ENCODE measurements at regions not wholly inside any gene's neighbourhood (a gene's known extent, or its start where the extent isn't known, plus 50 kb on each side); places are given as distances from the start of the nearest gene placed in this dataset.

DNA sequence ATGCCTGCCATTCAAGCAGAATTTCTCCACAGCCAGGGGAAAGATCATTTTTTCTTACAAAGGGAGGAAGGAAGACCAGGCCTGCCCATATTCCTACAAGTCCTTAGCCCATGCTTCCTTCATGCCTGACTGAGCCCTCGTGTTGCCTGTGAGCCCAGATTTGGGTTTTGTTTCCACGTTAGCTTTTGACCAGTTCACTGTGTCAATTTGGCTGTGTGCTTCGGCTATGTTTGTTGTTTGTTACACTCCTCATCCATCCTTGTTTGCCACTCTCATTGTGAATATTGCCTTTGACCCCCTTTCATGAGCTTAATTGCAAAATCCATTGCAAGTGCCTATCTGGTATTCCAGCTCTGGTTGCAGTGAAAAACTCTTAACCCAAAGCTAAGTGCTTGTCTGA lies 84.7 kb upstream of the RIOK2 start:
- no peaks in the 10 kb centered on the region for H3F3A ChIP-seq (ENCODE audit: insufficient read depth, low read length, poor library complexity, severe bottlenecking)
- H3K4me2 ChIP-seq (ENCODE audit: low read length), result no peak overlapping the region
- H4K20me1 ChIP-seq (ENCODE audit: insufficient read depth), result no peaks in the 10 kb centered on the region
- no peaks in the 10 kb centered on the region for H3K9me3 ChIP-seq (ENCODE audit: low read length)
- H3K36me3 ChIP-seq (ENCODE audit: insufficient read depth, low read length), result no peaks in the 10 kb centered on the region
- no peak overlapping the region for H3K9ac ChIP-seq (ENCODE audit: low read length)
- no peaks in the 10 kb centered on the region for H3K79me2 ChIP-seq (replicated peaks; ENCODE audit: insufficient read depth, low read length)
- no peak overlapping the region for H3K27ac ChIP-seq (ENCODE audit: low read length)
- TF ChIP-seq, protein P1, sequence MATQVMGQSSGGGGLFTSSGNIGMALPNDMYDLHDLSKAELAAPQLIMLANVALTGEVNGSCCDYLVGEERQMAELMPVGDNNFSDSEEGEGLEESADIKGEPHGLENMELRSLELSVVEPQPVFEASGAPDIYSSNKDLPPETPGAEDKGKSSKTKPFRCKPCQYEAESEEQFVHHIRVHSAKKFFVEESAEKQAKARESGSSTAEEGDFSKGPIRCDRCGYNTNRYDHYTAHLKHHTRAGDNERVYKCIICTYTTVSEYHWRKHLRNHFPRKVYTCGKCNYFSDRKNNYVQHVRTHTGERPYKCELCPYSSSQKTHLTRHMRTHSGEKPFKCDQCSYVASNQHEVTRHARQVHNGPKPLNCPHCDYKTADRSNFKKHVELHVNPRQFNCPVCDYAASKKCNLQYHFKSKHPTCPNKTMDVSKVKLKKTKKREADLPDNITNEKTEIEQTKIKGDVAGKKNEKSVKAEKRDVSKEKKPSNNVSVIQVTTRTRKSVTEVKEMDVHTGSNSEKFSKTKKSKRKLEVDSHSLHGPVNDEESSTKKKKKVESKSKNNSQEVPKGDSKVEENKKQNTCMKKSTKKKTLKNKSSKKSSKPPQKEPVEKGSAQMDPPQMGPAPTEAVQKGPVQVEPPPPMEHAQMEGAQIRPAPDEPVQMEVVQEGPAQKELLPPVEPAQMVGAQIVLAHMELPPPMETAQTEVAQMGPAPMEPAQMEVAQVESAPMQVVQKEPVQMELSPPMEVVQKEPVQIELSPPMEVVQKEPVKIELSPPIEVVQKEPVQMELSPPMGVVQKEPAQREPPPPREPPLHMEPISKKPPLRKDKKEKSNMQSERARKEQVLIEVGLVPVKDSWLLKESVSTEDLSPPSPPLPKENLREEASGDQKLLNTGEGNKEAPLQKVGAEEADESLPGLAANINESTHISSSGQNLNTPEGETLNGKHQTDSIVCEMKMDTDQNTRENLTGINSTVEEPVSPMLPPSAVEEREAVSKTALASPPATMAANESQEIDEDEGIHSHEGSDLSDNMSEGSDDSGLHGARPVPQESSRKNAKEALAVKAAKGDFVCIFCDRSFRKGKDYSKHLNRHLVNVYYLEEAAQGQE (IDR thresholded peaks at IDR 0.05; ENCODE audit: borderline replicate concordance), result no peak
- TF ChIP-seq RAD21 (conservative IDR thresholded peaks at IDR 0.05) (no peak), MXI1 (conservative IDR thresholded peaks at IDR 0.05; ENCODE audit: poor library complexity, severe bottlenecking) (no peak), EP300 (conservative IDR thresholded peaks at IDR 0.05; ENCODE audit: poor library complexity, severe bottlenecking) (no peak), SMC3 (conservative IDR thresholded peaks at IDR 0.05; ENCODE audit: poor library complexity) (no peak), EZH2 (IDR thresholded peaks at IDR 0.05; ENCODE audit: borderline replicate concordance, insufficient read depth, low read length, poor library complexity, severe bottlenecking) (no peak)
- H3K9me2 ChIP-seq (ENCODE audit: insufficient read depth, low read length), result no peaks in the 10 kb centered on the region
- no peaks in the 10 kb centered on the region for H3K27me3 ChIP-seq (ENCODE audit: insufficient read depth, low read depth, low read length)
- no peak overlapping the region for H2AFZ ChIP-seq (ENCODE audit: low read depth, low read length)
- no peak overlapping the region for H3K4me3 ChIP-seq (ENCODE audit: low read length)

DNA sequence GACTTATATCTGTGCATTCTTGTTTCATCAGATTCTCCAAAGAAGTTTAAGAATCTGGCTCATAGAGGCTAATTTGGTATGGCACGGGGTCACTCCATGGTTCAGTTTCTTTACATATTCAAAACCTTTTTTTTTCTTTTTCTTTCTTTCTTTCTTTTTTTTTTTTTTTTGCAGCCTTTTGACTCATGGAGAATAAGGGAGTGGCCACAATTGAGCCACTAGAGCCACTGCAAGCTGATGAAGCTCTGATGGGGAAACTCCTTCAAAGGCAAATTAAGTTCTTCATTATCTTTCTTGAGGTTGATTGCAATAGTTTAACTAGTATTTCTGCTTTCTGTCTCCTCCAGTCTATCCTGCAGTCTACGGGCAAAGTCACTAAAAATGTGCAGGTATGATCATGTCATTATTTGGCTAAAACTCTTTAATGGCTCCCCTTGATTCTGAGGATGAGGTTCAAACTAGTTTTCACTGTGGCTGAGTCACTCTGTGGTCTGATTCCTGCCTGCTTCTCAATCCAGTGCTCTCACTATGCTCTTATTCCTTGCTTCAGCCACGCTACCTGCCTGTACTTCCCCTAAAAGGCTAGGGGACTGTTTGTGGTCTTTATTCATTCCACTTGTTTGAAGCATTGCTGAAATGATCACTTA lies 93.5 kb upstream of the RIOK2 start:
- no peak overlapping the region for H3K27ac ChIP-seq (ENCODE audit: low read length)
- H3K79me2 ChIP-seq (replicated peaks; ENCODE audit: insufficient read depth, low read length), result no peaks in the 10 kb centered on the region
- no peaks in the 10 kb centered on the region for H3F3A ChIP-seq (ENCODE audit: insufficient read depth, low read length, poor library complexity, severe bottlenecking)
- no peaks in the 10 kb centered on the region for H3K9me2 ChIP-seq (ENCODE audit: insufficient read depth, low read length)
- no peaks in the 10 kb centered on the region for H4K20me1 ChIP-seq (ENCODE audit: insufficient read depth)
- TF ChIP-seq SMC3 (conservative IDR thresholded peaks at IDR 0.05; ENCODE audit: poor library complexity) (no peak), RAD21 (conservative IDR thresholded peaks at IDR 0.05) (no peak), EP300 (conservative IDR thresholded peaks at IDR 0.05; ENCODE audit: poor library complexity, severe bottlenecking) (no peak), MXI1 (conservative IDR thresholded peaks at IDR 0.05; ENCODE audit: poor library complexity, severe bottlenecking) (no peak), POLR2AphosphoS5 (IDR thresholded peaks at IDR 0.05) (no peak), TAF1 (IDR thresholded peaks at IDR 0.05; ENCODE audit: low read depth) (no peak)
- TF ChIP-seq, protein P2, sequence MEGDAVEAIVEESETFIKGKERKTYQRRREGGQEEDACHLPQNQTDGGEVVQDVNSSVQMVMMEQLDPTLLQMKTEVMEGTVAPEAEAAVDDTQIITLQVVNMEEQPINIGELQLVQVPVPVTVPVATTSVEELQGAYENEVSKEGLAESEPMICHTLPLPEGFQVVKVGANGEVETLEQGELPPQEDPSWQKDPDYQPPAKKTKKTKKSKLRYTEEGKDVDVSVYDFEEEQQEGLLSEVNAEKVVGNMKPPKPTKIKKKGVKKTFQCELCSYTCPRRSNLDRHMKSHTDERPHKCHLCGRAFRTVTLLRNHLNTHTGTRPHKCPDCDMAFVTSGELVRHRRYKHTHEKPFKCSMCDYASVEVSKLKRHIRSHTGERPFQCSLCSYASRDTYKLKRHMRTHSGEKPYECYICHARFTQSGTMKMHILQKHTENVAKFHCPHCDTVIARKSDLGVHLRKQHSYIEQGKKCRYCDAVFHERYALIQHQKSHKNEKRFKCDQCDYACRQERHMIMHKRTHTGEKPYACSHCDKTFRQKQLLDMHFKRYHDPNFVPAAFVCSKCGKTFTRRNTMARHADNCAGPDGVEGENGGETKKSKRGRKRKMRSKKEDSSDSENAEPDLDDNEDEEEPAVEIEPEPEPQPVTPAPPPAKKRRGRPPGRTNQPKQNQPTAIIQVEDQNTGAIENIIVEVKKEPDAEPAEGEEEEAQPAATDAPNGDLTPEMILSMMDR (IDR thresholded peaks at IDR 0.05; ENCODE audit: poor library complexity, severe bottlenecking), result no peak
- no peaks in the 10 kb centered on the region for H3K9me3 ChIP-seq (ENCODE audit: low read length)
- no peak overlapping the region for H3K4me3 ChIP-seq (ENCODE audit: low read length)
- no peak overlapping the region for H2AFZ ChIP-seq (ENCODE audit: low read depth, low read length)
- H3K36me3 ChIP-seq (ENCODE audit: insufficient read depth, low read length), result no peaks in the 10 kb centered on the region
- no peak overlapping the region for H3K4me2 ChIP-seq (ENCODE audit: low read length)
- H3K9ac ChIP-seq (ENCODE audit: low read length), result no peak overlapping the region
- H3K27me3 ChIP-seq (ENCODE audit: insufficient read depth, low read depth, low read length), result no peaks in the 10 kb centered on the region
